IPS DF 6.9 (cell line): ENCODE measurements at regions not wholly inside any gene's neighbourhood (a gene's known extent, or its start where the extent isn't known, plus 50 kb on each side); places are given as distances from the start of the nearest gene placed in this dataset.

Experiments
- DNase-seq: peaks from one replicate; pipeline ENCODE4 v3.0.0-alpha.2; 2013; ENCODE audit warnings: low read depth, low spot score
- H3K27ac ChIP-seq: one replicate; pipeline ENCODE4 v1.5.1; 2013; ENCODE audit warnings: low read length, control low read depth
- H3K27me3 ChIP-seq: 2 replicates; pipeline ENCODE4 v1.6.1; 2013; ENCODE audit warnings: mild to moderate bottlenecking, low read length; ENCODE audit not compliant: control insufficient read depth, insufficient read depth
- H3K36me3 ChIP-seq: 2 replicates; pipeline ENCODE4 v1.6.1; 2013; ENCODE audit warnings: low read length; ENCODE audit not compliant: control insufficient read depth, insufficient read depth
- H3K4me1 ChIP-seq: 2 replicates; pipeline ENCODE4 v1.6.1; 2013; ENCODE audit warnings: low read length; ENCODE audit not compliant: control insufficient read depth, insufficient read depth
- H3K4me3 ChIP-seq: 2 replicates; pipeline ENCODE4 v1.5.1; 2013; ENCODE audit warnings: mild to moderate bottlenecking, low read length
- H3K9me3 ChIP-seq: 2 replicates; pipeline ENCODE4 v1.6.1; 2013; ENCODE audit warnings: low read length, inconsistent platforms; ENCODE audit not compliant: control insufficient read depth, insufficient read depth
- WGBS: extraction: QIAGEN DNeasy Blood & Tissue Kit; methylation state at CpG from one replicate; pipeline ENCODE4 v1.1.7; 2013; ENCODE audit warnings: mixed read lengths, missing lambda C conversion rate; ENCODE audit not compliant: insufficient read length, insufficient coverage; 5-methylcytosine and 5-hydroxymethylcytosine counted together

DNA sequence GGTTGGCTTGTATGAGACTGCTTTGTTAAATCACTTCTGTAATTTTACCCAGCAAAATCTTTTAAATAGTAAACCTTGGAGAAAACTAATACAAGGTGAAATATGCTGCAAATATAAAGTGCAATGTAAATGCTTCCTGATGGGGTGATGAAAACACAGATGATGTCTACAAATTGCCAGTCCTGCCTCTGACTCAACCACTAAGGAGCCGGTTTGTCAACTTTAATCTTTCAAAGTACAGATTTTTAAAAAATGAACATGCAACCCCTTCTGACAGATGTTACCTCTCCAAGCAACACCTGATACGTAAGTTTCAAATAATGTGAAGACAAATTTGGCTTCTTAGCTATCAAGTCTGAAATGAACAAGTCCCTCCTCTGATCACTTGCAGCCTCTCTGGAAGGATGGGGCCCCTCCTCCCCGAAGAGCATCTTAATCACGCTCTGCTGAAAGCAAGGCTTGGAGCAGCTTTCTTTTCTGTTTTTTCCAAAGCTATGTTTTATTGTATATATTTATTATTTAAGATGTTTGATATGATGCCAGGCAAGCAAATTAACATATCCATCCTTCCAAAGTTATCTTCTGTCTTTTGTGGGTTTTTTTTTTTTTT, 196.0 kb downstream of the MYLK4 start:
- no peak for DNase-seq
- Histone ChIP-seq H3K36me3 (no peaks in the 10 kb centered on the region), H3K4me1 (peaks cover 1% of the 10 kb centered on the region; the same call in 1 of the 2 replicates), H3K27me3 (no peaks in the 10 kb centered on the region), H3K27ac (no peak overlapping the region), H3K9me3 (no peaks in the 10 kb centered on the region), H3K4me3 (no peak overlapping the region)
- no CpG with 5 or more reads among the region's 4 CpGs for WGBS

GRCh38 chr6:2552526-2553154, 198.1 kb downstream of the MYLK4 start:
- WGBS, result 86% methylated on average over 2 of the region's 10 CpGs
- Histone ChIP-seq H3K4me1 (no peaks in the 10 kb centered on the region), H3K27me3 (no peaks in the 10 kb centered on the region), H3K36me3 (no peaks in the 10 kb centered on the region), H3K27ac (no peak overlapping the region), H3K4me3 (no peak overlapping the region), H3K9me3 (no peaks in the 10 kb centered on the region)
- DNase-seq, result no peak

DNA sequence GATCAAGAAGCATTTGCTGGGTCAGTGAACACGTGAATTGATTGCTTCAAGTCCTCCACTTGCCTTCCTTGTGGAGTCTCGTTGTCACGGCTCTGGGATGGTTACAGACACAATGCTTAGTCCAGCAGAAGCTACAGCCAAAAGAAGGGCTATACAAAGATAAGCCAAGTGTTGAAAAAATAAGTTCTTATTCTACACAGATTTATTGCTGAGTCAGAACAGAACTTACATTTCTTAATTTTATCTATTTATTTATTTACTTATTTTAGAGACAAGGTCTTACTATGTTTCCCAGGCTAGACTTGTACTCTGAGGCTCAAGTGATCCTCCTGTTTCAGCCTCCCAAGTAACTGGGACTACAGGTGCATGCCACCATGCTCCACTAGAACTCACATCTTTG, 199.0 kb downstream of the MYLK4 start:
- Histone ChIP-seq H3K9me3 (no peaks in the 10 kb centered on the region), H3K27ac (no peak overlapping the region), H3K4me3 (no peak overlapping the region), H3K36me3 (no peaks in the 10 kb centered on the region), H3K27me3 (no peaks in the 10 kb centered on the region), H3K4me1 (no peaks in the 10 kb centered on the region)
- WGBS, result no CpG with 5 or more reads among the region's 3 CpGs
- DNase-seq, result no peak

DNA sequence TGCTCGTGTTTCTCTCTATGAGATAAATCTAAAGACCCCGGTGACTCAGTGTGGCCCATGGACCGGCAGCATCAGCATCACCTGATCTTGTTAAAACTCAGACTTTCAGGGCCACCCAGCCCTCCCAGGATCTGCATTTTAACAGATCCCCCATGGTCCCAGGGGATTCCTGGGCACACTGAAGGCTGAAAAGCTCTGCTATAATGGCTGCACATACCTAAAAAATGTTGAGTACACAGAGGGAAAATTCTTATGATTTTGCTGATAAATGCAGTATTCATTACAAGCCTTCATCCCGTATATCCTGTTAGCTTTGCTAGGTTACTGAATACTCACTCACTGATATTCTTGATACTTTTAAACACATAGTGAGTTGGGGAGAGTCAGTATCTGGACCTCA, 200.5 kb downstream of the MYLK4 start:
- no peaks in the 10 kb centered on the region for H3K4me1 ChIP-seq
- H3K27me3 ChIP-seq, result no peaks in the 10 kb centered on the region
- no peaks in the 10 kb centered on the region for H3K36me3 ChIP-seq
- no peak overlapping the region for H3K4me3 ChIP-seq
- H3K9me3 ChIP-seq, result no peaks in the 10 kb centered on the region
- H3K27ac ChIP-seq, result no peak overlapping the region
- WGBS, result no CpG with 5 or more reads among the region's 4 CpGs
- DNase-seq, result no peak

- H3K9me3 ChIP-seq, result no peaks in the 10 kb centered on the region
- no peaks in the 10 kb centered on the region for H3K4me1 ChIP-seq
- H3K27me3 ChIP-seq, result no peaks in the 10 kb centered on the region
- no peak overlapping the region for H3K27ac ChIP-seq
- WGBS, result no CpG with 5 or more reads among the region's 3 CpGs
- DNase-seq, result no peak
- no peak overlapping the region for H3K4me3 ChIP-seq
- no peaks in the 10 kb centered on the region for H3K36me3 ChIP-seq
Measured at GRCh38 chr6:2549834-2550233, 200.9 kb downstream of the MYLK4 start.

DNA sequence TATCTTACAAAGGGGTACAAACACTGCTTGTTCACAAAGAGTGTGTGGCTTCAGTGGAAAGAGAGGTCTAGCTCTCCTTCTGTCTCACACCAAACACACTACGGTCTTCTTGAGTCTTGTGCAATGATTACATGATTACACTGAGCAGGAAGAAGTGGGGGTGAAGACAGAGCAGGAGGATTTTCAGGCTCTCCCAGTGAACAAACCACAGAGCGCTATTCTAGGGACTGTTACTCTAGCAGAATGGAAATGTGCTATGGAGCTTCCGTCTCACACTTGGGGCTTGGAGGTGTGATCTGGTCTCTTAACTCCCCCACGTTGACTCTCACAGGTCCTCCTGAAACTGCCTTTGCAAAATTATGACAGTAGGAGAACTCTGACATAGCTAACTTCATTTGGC, 203.4 kb downstream of the MYLK4 start:
- Histone ChIP-seq H3K9me3 (no peaks in the 10 kb centered on the region), H3K27ac (no peak overlapping the region), H3K36me3 (no peaks in the 10 kb centered on the region), H3K4me1 (no peaks in the 10 kb centered on the region), H3K4me3 (no peak overlapping the region), H3K27me3 (no peaks in the 10 kb centered on the region)
- no peak for DNase-seq
- WGBS, result no CpG with 5 or more reads among the region's 4 CpGs

- H3K27me3 ChIP-seq, result no peaks in the 10 kb centered on the region
- H3K4me3 ChIP-seq, result no peak overlapping the region
- no peaks in the 10 kb centered on the region for H3K36me3 ChIP-seq
- 100% methylated on average over 1 of the region's 8 CpGs for WGBS
- no peaks in the 10 kb centered on the region for H3K4me1 ChIP-seq
- no peaks in the 10 kb centered on the region for H3K9me3 ChIP-seq
- H3K27ac ChIP-seq, result no peak overlapping the region
- no peak for DNase-seq
Measured at GRCh38 chr6:2546901-2547300, 203.8 kb downstream of the MYLK4 start.

GRCh38 chr6:2545383-2546038, 205.2 kb downstream of the MYLK4 start:
- no peaks in the 10 kb centered on the region for H3K27me3 ChIP-seq
- WGBS, result no CpG with 5 or more reads among the region's 6 CpGs

DNA sequence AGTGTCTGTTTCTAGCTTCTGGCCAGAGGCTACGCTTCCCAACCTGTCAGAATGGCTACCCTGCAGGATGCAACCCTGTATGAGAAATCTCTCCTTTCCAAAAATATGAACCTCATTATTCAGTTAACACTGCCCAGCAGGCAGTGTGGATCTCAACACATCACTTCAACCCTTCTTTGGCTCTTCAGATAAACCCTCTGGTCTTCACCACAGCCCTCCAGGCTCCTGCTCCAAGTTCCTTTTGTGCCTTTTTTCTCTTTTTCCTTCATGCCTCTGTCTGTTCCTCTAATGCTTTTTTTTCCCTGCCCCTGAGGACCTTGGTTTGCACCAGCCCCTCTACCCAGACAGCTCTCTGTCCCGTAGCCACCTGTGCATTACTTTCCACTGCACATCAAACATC, 207.4 kb downstream of the MYLK4 start:
- Histone ChIP-seq H3K9me3 (no peaks in the 10 kb centered on the region), H3K4me1 (no peaks in the 10 kb centered on the region), H3K27ac (no peak overlapping the region), H3K36me3 (no peaks in the 10 kb centered on the region), H3K4me3 (no peak overlapping the region), H3K27me3 (no peaks in the 10 kb centered on the region)
- WGBS, result no CpG with 5 or more reads among the region's 2 CpGs
- no peak for DNase-seq

More at GRCh38 chr6:2545383-2546038, 205.2 kb downstream of the MYLK4 start:
- no peak for DNase-seq
- no peaks in the 10 kb centered on the region for H3K36me3 ChIP-seq
- H3K27ac ChIP-seq, result no peak overlapping the region
- no peak overlapping the region for H3K4me3 ChIP-seq
- H3K4me1 ChIP-seq, result no peaks in the 10 kb centered on the region
- no peaks in the 10 kb centered on the region for H3K9me3 ChIP-seq

DNA sequence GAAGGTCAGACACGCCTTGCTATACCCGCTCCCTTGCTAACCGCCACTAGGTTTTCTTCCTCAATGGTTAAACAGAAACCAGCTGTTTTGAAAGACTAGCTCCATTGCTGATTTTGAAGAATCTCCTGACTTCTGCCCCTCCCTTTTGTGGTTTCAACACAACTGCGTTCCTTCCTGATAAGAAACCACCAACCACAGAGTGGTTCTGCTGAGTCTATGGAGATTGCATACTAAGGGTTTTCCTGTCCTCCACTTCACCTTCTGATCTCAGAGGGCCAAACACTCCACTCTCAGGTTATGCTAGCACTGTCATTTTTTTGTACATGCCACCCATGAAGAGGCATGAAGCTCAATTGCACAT, 207.9 kb downstream of the MYLK4 start:
- no peak for DNase-seq
- Histone ChIP-seq H3K4me3 (no peak overlapping the region), H3K36me3 (no peaks in the 10 kb centered on the region), H3K4me1 (no peaks in the 10 kb centered on the region), H3K27ac (no peak overlapping the region), H3K9me3 (no peaks in the 10 kb centered on the region), H3K27me3 (no peaks in the 10 kb centered on the region)
- WGBS, result no CpG with 5 or more reads among the region's 4 CpGs
